HCEC 1CT (cell line): ENCODE measurements at regions not wholly inside any gene's neighbourhood (a gene's known extent, or its start where the extent isn't known, plus 50 kb on each side); places are given as distances from the start of the nearest gene placed in this dataset.
"Not testable (repeated sequence)": the region's sequence is repeated elsewhere in the genome, so short reads cannot be mapped to it uniquely, and the experiment has no call there.

Experiments used
- DNase-seq: peaks from one replicate; pipeline ENCODE4 v3.0.0-alpha.2; 2017

GRCh38 chr7:85708221-85708620, 521.4 kb upstream of the SEMA3D start:
- no peak for DNase-seq

GRCh38 chr7:85705076-85705475, 518.2 kb upstream of the SEMA3D start:
- DNase-seq = no peak

- DNase-seq = no peak
Observed at GRCh38 chr7:85703251-85704010, 516.6 kb upstream of the SEMA3D start.

- no peak for DNase-seq
Observed at GRCh38 chr7:85702348-85702747, 515.5 kb upstream of the SEMA3D start.

- DNase-seq = no peak
Observed at GRCh38 chr7:85699482-85699881, 512.6 kb upstream of the SEMA3D start.

GRCh38 chr7:85695533-85695932, 508.7 kb upstream of the SEMA3D start:
- DNase-seq = peak; percentile 8

- DNase-seq = no peak
Observed at GRCh38 chr7:85695041-85695440, 508.2 kb upstream of the SEMA3D start.

- no peak for DNase-seq
Observed at GRCh38 chr7:85693326-85693725, 506.5 kb upstream of the SEMA3D start.

- no peak for DNase-seq
Observed at GRCh38 chr7:85688712-85689111, 501.9 kb upstream of the SEMA3D start.

GRCh38 chr7:85686401-85687181, 499.7 kb upstream of the SEMA3D start:
- DNase-seq = no peak

GRCh38 chr7:85685901-85686300, 499.0 kb upstream of the SEMA3D start:
- DNase-seq = peak; percentile 9

GRCh38 chr7:85682833-85683620, 496.2 kb upstream of the SEMA3D start:
- peak; percentile 45 for DNase-seq

GRCh38 chr7:85681241-85681640, 494.4 kb upstream of the SEMA3D start:
- DNase-seq = no peak

- not testable (repeated sequence) for DNase-seq
Observed at GRCh38 chr7:85675093-85675492, 488.2 kb upstream of the SEMA3D start.

- no peak for DNase-seq
Observed at GRCh38 chr7:85673876-85674275, 487.0 kb upstream of the SEMA3D start.

GRCh38 chr7:85669225-85669624, 482.4 kb upstream of the SEMA3D start:
- DNase-seq = no peak

- no peak for DNase-seq
Observed at GRCh38 chr7:85664341-85664740, 477.5 kb upstream of the SEMA3D start.

- DNase-seq = no peak
Observed at GRCh38 chr7:85659364-85659763, 472.5 kb upstream of the SEMA3D start.

- no peak for DNase-seq
Observed at GRCh38 chr7:85655252-85655651, 468.4 kb upstream of the SEMA3D start.

- no peak for DNase-seq
Observed at GRCh38 chr7:85644272-85644671, 457.4 kb upstream of the SEMA3D start.

GRCh38 chr7:85641331-85641730, 454.5 kb upstream of the SEMA3D start:
- no peak for DNase-seq

- DNase-seq = no peak
Observed at GRCh38 chr7:85638394-85638793, 451.5 kb upstream of the SEMA3D start.

GRCh38 chr7:85634951-85635350, 448.1 kb upstream of the SEMA3D start:
- no peak for DNase-seq
